Esophagus squamous epithelium (tissue), 5 donors: ENCODE measurements at regions not wholly inside any gene's neighbourhood (a gene's known extent, or its start where the extent isn't known, plus 50 kb on each side); places are given as distances from the start of the nearest gene placed in this dataset.

Experiments used
- DNase-seq: peaks from one replicate; lab custom pipeline; 2025; lab: John Stamatoyannopoulos, UW
- H3K27ac ChIP-seq, 4 donors: fragments of 200-600 bp; sonication (generic); one replicate each; pipeline ENCODE4 v1.5.1; 2016 to 2019; ENCODE audit warnings: mild to moderate bottlenecking in 1 of 4
- H3K27me3 ChIP-seq, 4 donors: fragments of 200-600 bp; sonication (generic); 1 replicate in 3 of 4; 2 replicates in 1 of 4; pipeline versions ENCODE4 v1.5.1 to v1.6.0; 2017 to 2021; ENCODE audit warnings: antibody characterized with exemption in 1 of 4
- H3K36me3 ChIP-seq, 3 donors: fragments of 200-600 bp; sonication (generic); one replicate each; pipeline ENCODE4 v1.5.1; 2016 to 2019
- H3K4me1 ChIP-seq, 3 donors: fragments of 200-600 bp; sonication (generic); one replicate each; pipeline ENCODE4 v1.5.1; 2017 to 2019
- H3K4me3 ChIP-seq, 4 donors: fragments of 200-600 bp; sonication (generic); 1 replicate in 3 of 4; 2 replicates in 1 of 4; pipeline ENCODE4 v1.5.1; 2016 to 2019; ENCODE audit warnings: mild to moderate bottlenecking in 2 of 4, moderate library complexity in 1 of 4
- H3K9me3 ChIP-seq, 3 donors: fragments of 200-600 bp; sonication (generic); one replicate each; pipeline ENCODE4 v1.5.1; 2016 to 2019
- CTCF ChIP-seq, 6 experiments: fragments of 450-650 bp in 4 of 6; fragments of 200-600 bp in 2 of 6; sonication (generic) in 2 of 6; IDR thresholded peaks; one replicate each; pipeline ENCODE4 v1.5.1; 2016 to 2019; ENCODE audit warnings: antibody characterized with exemption in 6 of 6, mild to moderate bottlenecking in 4 of 6, moderate library complexity in 4 of 6
- POLR2A ChIP-seq, 4 donors: fragments of 450-650 bp; IDR thresholded peaks; one replicate each; pipeline ENCODE4 v1.6.1; 2017; ENCODE audit warnings: antibody characterized with exemption in 4 of 4, mild to moderate bottlenecking in 4 of 4, moderate library complexity in 3 of 4
- WGBS, 2 donors: methylation state at CpG; one replicate each; pipeline ENCODE4 v1.1.5; 2018; 5-methylcytosine and 5-hydroxymethylcytosine counted together
- intact Hi-C: fragments of 100-400 bp; cut with DNase I; formaldehyde crosslinking; loops from one replicate; pipeline ENCODE4 v1.15.0; 2022
- donor health status: DM: yes; HTN: yes; CAD: no.

GRCh38 chr18:40670668-40671375, 1284.2 kb upstream of the PIK3C3 start:
- intact Hi-C loops: no loop called here
- DNase-seq: no peak
- Histone ChIP-seq H3K27me3 (no peaks in the 10 kb centered on the region), H3K4me1 (no peaks in the 10 kb centered on the region), H3K9me3 (no peaks in the 10 kb centered on the region), H3K36me3 (no peaks in the 10 kb centered on the region), H3K4me3 (no peak overlapping the region), H3K27ac (no peak overlapping the region)
- TF ChIP-seq CTCF (IDR thresholded peaks at IDR 0.05) (no peak), POLR2A (IDR thresholded peaks at IDR 0.05) (no peak)
- 62% methylated on average over 8 of the region's 8 CpGs for WGBS, 2 donors

GRCh38 chr18:40662898-40663437, 1292.1 kb upstream of the PIK3C3 start:
- intact Hi-C loops: no loop called here
- Histone ChIP-seq H3K27me3 (no peaks in the 10 kb centered on the region), H3K4me3 (no peak overlapping the region), H3K27ac (no peak overlapping the region), H3K9me3 (no peaks in the 10 kb centered on the region), H3K4me1 (no peaks in the 10 kb centered on the region), H3K36me3 (no peaks in the 10 kb centered on the region)
- TF ChIP-seq POLR2A (IDR thresholded peaks at IDR 0.05): no peak
- no peak for TF ChIP-seq CTCF (IDR thresholded peaks at IDR 0.05)
- DNase-seq: no peak
- WGBS, 2 donors: 81 to 82% methylated on average over 10 to 12 of the region's 16 CpGs

- no peak for DNase-seq
- H3K4me1 ChIP-seq: no peaks in the 10 kb centered on the region
- peaks cover 0 to 3% (median 0%) of the 10 kb centered on the region in 3 donors for H3K9me3 ChIP-seq
- intact Hi-C loops: no loop called here
- no peaks in the 10 kb centered on the region for H3K27me3 ChIP-seq
- no peaks in the 10 kb centered on the region for H3K36me3 ChIP-seq
- no peak overlapping the region for H3K27ac ChIP-seq
- no peak for TF ChIP-seq CTCF (IDR thresholded peaks at IDR 0.05)
- TF ChIP-seq POLR2A (IDR thresholded peaks at IDR 0.05): no peak
- H3K4me3 ChIP-seq: no peak overlapping the region
- 50 to 59% methylated on average over 1 of the region's 1 CpG for WGBS, 2 donors
These were observed 1301.4 kb upstream of the PIK3C3 start for GRCh38 chr18:40653682-40654081.

- Histone ChIP-seq H3K36me3 (no peaks in the 10 kb centered on the region), H3K27ac (no peak overlapping the region), H3K27me3 (no peaks in the 10 kb centered on the region), H3K4me3 (no peak overlapping the region), H3K9me3 (peaks cover 0 to 3% (median 0%) of the 10 kb centered on the region in 3 donors), H3K4me1 (no peaks in the 10 kb centered on the region)
- TF ChIP-seq POLR2A (IDR thresholded peaks at IDR 0.05) (no peak), CTCF (IDR thresholded peaks at IDR 0.05) (no peak)
- WGBS, 2 donors: 15 to 31% methylated on average over 1 of the region's 1 CpG
- DNase-seq: no peak
- intact Hi-C loops: no loop called here
These were observed 1302.7 kb upstream of the PIK3C3 start for GRCh38 chr18:40652321-40652720.

GRCh38 chr18:40651163-40651562, 1303.9 kb upstream of the PIK3C3 start:
- intact Hi-C loops: no loop called here
- Histone ChIP-seq H3K9me3 (peaks cover 0 to 3% (median 0%) of the 10 kb centered on the region in 3 donors), H3K4me1 (no peaks in the 10 kb centered on the region), H3K27ac (no peak overlapping the region), H3K36me3 (no peaks in the 10 kb centered on the region), H3K27me3 (no peaks in the 10 kb centered on the region), H3K4me3 (no peak overlapping the region)
- 67 to 74% methylated on average over 3 of the region's 3 CpGs for whole genome bisulfite sequencing, 2 donors
- TF ChIP-seq CTCF (IDR thresholded peaks at IDR 0.05): no peak
- no peak for TF ChIP-seq POLR2A (IDR thresholded peaks at IDR 0.05)
- DNase-seq: no peak
